Esophagus squamous epithelium (tissue), 4 donors: ENCODE measurements at regions not wholly inside any gene's neighbourhood (a gene's known extent, or its start where the extent isn't known, plus 50 kb on each side); places are given as distances from the start of the nearest gene placed in this dataset.

Source experiments
- CTCF ChIP-seq, 6 experiments: fragments of 450-650 bp in 4 of 6; fragments of 200-600 bp in 2 of 6; sonication (generic) in 2 of 6; IDR thresholded peaks; one replicate each; pipeline ENCODE4 v1.5.1; 2016 to 2019; ENCODE audit warnings: antibody characterized with exemption in 6 of 6, mild to moderate bottlenecking in 4 of 6, moderate library complexity in 4 of 6
- POLR2A ChIP-seq, 4 donors: fragments of 450-650 bp; IDR thresholded peaks; one replicate each; pipeline ENCODE4 v1.6.1; 2017; ENCODE audit warnings: antibody characterized with exemption in 4 of 4, mild to moderate bottlenecking in 4 of 4, moderate library complexity in 3 of 4

GRCh38 chr1:108082001-108082400, 117.0 kb upstream of the VAV3 start:
- TF ChIP-seq CTCF (IDR thresholded peaks at IDR 0.05): no peak
- TF ChIP-seq POLR2A (IDR thresholded peaks at IDR 0.05): no peak
